ENCODE measurements at regions not wholly inside any gene's neighbourhood (a gene's known extent, or its start where the extent isn't known, plus 50 kb on each side); places are given as distances from the start of the nearest gene placed in this dataset.

- H3K4me1 ChIP-seq (ENCODE audit: insufficient read depth, low read length), result peaks cover 6% of the 10 kb centered on the region; the same call in 1 of the 2 replicates
- H4K5ac ChIP-seq (ENCODE audit: insufficient read length, low read depth, low read length), result no peak overlapping the region
- Mint-ChIP-seq H3K4me1 (peaks cover 36 to 40% of the 10 kb centered on the region in 2 experiments), H3K27me3 (ENCODE audit: low read depth) (peaks cover 86% of the 10 kb centered on the region), H3K4me3 (no peak overlapping the region), H3K9me3 (no peaks in the 10 kb centered on the region; a peak in 1 of 5 replicates), H3K36me3 (ENCODE audit: insufficient read depth in 1 of 3, low read depth in 3 of 3) (no peaks in the 10 kb centered on the region), H3K27ac (no peak overlapping the region)
- no peak overlapping the region for H2BK120ac ChIP-seq (ENCODE audit: low read depth, low read length, poor library complexity, severe bottlenecking)
- no peaks in the 10 kb centered on the region for H3K79me2 ChIP-seq (ENCODE audit: insufficient read depth, low read length)
- H3K9me3 ChIP-seq (ENCODE audit: control insufficient read depth, low read depth, low read length), result no peaks in the 10 kb centered on the region
- no peaks in the 10 kb centered on the region for H3K79me1 ChIP-seq (ENCODE audit: insufficient read depth, low read depth, low read length, poor library complexity, severe bottlenecking)
- no peak overlapping the region for H3K23ac ChIP-seq (ENCODE audit: insufficient read length, low read depth, low read length)
- H4K8ac ChIP-seq (replicated peaks; ENCODE audit: insufficient read length, low read depth, low read length), result no peak overlapping the region
- no peak overlapping the region for H2AFZ ChIP-seq (ENCODE audit: low read length)
- no peak overlapping the region for H3K9ac ChIP-seq (ENCODE audit: extremely low read depth, insufficient read length, low read length)
- no peak overlapping the region for H2AK5ac ChIP-seq (ENCODE audit: insufficient read length, low read length)
- H2BK20ac ChIP-seq (ENCODE audit: low read depth, low read length, poor library complexity, severe bottlenecking), result no peak overlapping the region
- H2BK15ac ChIP-seq (ENCODE audit: low read depth, low read length), result no peak overlapping the region
- peaks cover 11% of the 10 kb centered on the region for H3K27me3 ChIP-seq (ENCODE audit: insufficient read depth, low read length)
- no peak overlapping the region for H3K18ac ChIP-seq (ENCODE audit: insufficient read length, low read depth, low read length)
- H3K4ac ChIP-seq (ENCODE audit: low read depth, low read length), result no peak overlapping the region
- peaks cover 8% of the 10 kb centered on the region for H3K23me2 ChIP-seq (ENCODE audit: insufficient read length, low read depth, low read length, poor library complexity, severe bottlenecking)
- TF ChIP-seq CTCF (conservative IDR thresholded peaks at IDR 0.05), result no peak
- H3T11ph ChIP-seq (ENCODE audit: low read length), result no peak overlapping the region
- DNase-seq, result no peak
- H3K56ac ChIP-seq (ENCODE audit: insufficient read length, low read depth, low read length), result no peak overlapping the region
- no peak overlapping the region for H3K4me2 ChIP-seq (ENCODE audit: insufficient read depth, insufficient read length, low read length)
- WGBS (ENCODE audit: extremely low coverage, insufficient read length, low lambda C conversion rate), result no CpG with 5 or more reads among the region's 4 CpGs
- no peak overlapping the region for H2BK12ac ChIP-seq (ENCODE audit: insufficient read length, low read depth, low read length)
- H4K91ac ChIP-seq (ENCODE audit: insufficient read length, low read depth, low read length), result no peak overlapping the region
- no peak overlapping the region for H3K14ac ChIP-seq (ENCODE audit: insufficient read depth, low read length)
- H3K27ac ChIP-seq (ENCODE audit: insufficient read length, low read depth, low read length), result no peak overlapping the region
- H2BK5ac ChIP-seq (ENCODE audit: insufficient read length, low read length), result no peak overlapping the region
- no peaks in the 10 kb centered on the region for H4K20me1 ChIP-seq (ENCODE audit: control insufficient read depth, insufficient read depth, insufficient read length)
These were observed 69.2 kb upstream of the SERP2 start for GRCh38 chr13:44304433-44304725.

Measured in H9 (cell line).